GM18502 (cell line): ENCODE measurements at regions not wholly inside any gene's neighbourhood (a gene's known extent, or its start where the extent isn't known, plus 50 kb on each side); places are given as distances from the start of the nearest gene placed in this dataset.

Experiments used
- ATAC-seq: cut with Tn5 transposase; IDR thresholded peaks from one replicate; pipeline ENCODE4 v1.9.1; 2021; ENCODE audit warnings: mild to moderate bottlenecking; ENCODE audit not compliant: unreplicated experiment, poor library complexity

DNA sequence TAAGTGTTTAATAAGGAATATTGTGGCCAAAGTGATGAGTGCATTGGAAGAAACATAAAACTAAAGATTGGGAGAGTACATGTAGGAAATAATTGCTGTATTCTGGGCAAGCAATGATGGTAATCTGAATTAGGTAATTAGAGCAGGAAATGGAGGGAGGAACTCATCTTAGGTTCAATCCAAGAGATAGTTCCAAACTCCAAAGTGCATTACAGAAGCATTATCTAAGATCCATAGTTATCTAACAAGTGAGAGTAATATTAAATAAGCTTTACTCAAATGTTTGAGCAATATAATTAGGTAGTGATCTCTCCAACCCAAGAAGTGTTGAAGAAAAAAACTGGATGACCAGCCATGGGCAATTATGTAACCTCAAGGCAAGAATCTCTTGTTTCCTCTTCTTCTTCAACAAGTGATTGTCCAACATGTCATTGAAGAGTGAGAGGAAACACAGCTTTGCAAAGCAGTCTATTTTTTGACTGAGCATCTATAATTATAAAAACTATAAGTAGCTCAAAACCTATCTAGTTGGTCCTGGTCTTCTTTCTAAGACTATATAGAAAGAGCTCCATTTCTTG lies 181.2 kb upstream of the TNFAIP3 start:
- no peak for ATAC-seq

DNA sequence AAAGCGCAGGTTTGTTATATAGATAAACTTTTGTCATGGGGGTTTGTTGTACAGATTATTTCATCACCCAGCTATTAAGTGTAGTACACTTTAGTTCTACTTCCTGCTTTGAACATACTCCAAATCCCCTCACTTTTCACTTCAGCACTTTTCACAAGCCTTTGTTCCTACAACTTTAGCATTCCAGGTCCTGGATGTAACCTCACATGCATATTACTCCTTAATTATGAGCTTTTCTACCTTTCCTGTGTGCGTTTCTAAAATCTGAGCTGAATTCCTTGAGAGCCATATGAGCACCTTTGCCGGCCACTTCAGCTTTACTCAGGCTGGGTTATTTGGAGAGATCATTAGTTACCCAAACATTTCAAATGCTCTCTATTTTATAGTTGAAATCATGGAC lies 179.2 kb upstream of the TNFAIP3 start:
- ATAC-seq: no peak

DNA sequence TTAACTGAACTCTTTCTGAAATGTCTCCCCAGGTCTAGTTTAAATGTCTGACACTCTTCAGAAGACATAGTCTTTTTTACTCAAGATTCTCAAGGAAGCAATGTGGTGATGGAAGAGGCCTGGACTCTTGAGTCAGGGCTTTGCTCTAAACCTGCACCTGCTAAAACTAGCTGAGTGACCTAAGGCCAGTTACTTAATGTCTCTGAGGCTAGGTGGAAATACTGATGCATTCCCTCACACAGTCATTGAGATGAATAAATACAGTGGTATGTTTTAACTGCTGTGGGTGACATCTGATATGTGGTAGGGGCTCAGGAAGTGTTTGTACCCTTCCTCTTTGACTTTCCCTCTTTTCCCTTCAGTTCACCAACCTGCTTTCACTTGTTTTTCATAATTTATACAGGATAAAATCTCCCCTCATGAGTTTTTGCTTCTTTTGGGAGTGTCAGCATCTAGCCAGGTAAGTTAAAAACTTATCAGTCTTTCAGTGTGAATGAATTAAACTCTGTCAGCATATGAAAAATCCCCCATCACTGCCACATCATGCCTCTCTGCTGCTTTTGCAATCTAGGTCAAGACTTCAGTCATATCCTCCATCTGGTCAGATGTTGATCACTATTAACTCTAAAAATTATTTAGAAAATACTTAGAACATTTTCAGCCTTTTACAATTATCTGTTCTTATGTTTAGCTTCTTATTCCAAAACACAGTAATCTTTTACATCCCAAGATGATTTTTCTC lies 178.7 kb upstream of the TNFAIP3 start:
- no peak for ATAC-seq

DNA sequence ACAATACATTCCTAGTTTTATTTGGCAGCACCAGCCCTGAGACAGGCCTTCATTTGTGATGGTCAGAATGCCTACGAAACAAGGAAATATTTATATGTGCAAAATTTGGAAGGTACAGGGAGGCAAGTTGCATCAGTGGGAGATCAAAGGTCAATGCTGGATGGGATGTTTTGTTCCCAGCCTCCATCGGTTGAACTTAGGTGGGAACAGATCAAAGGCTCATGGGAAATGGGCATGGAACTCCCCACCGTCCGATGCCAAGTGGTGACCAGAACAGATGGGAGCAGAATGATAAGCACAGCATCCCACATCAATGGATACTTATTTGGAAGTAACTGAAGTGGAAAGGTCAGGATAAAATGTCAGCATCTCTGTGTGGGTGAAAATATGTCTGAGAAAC lies 177.7 kb upstream of the TNFAIP3 start:
- ATAC-seq: no peak

DNA sequence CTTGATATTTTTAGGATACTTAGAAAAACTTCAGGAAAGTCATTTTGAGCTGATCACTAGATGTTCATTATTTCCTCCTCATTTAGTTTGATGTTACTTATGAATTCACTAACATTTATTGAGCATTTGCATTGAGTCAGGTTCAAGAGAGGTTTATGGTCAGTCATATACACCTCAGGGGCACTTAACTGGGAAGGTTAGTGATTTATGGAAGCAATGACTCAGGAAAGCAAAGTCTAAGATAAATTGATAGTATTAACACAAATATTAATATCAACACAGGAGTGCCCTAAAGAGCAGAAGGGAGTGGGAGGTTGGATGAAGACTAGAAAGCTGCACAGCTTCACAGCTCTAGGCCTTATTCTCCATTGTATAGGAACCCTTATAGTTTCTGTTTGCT lies 177.0 kb upstream of the TNFAIP3 start:
- no peak for ATAC-seq

DNA sequence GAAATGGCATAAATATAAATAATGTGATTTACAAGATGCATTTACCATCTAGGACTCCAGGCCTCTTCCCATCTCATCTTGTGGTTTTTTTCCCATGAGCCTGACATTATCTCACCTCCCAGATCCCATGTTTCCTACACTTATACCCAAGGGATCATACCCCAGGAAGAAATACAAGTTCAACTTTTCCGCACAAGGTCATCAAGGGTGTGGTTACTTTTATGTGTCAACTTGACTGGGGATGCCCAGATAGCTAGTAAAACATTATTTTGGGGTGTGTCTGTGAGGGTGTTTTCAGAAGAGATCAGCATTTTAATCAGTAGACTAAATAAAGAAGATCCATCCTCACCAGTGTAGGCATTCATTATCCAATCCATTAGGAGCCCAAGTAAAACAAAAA lies 176.3 kb upstream of the TNFAIP3 start:
- no peak for ATAC-seq

DNA sequence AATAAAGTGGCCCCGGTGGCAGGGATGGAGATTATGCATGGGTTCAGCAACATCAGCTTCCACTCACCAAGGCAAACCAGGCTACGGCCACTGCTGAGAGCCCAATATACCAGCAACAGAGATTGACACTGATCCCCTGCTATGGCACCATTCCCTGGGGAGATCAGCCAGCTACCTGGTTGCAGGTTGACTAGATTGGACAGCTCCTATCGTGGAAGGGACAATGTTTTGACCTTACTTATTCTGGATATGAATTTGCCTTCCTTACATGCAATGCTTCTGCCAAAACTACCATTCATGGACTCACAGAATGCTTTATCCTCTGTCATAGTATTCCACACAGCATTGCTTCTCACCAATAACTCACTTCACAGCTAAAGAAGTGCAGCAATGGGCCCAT lies 174.8 kb upstream of the TNFAIP3 start:
- ATAC-seq: no peak

DNA sequence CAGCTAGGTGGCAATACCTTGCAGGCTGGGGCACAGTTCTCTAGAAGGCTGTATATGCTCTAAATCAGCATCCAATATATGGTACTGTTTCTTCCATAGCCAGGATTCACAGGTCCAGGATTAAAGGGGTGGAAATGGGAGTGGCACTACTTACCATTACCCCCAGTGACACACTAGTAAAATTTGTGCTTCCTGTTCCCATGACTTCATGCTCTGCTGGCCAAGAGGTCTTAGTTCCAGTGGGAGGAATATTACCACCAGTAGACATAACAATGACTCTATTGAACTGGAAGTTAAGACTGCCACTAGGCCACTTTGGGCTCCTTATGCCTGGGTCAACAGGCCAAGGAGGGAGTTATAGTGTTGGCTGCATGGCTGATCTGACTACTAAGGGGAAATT lies 174.3 kb upstream of the TNFAIP3 start:
- ATAC-seq: no peak

DNA sequence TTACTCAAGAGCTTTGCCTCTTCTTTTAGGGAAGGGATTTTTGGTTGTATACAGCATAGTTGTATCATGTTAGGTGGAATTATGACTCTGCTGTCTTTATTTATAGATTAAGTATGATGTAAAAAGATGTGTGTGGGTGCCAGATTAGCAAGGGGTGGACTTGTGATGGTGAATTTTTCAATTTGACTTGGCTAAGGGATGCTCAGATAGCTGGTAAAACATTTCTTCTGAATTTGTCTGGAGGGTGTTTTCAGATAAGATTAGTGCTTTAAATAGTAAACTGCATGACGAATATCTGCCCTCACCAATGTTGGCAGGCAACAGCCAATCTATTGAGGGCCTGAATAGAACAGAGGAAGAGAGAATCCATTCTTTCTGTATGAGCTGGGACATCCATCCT lies 173.3 kb upstream of the TNFAIP3 start:
- no peak for ATAC-seq

DNA sequence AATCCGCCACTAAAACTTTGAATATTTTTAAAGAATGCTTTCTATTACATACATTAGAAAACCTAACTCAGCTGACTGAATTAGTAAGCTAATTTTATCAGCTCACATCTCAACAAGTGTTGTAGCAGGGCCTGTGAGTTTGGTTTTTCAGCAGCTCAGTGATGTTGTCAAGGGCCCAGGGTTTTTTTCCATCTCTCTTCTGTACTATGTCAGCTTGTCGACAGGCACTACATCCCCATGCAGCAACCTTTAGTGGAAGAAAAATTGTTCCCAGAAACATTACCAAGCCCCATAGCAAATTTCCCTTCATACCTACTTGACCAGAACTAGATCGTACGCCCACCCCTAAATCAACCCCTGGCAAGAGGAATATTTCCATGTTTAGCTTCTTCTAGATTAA lies 170.3 kb upstream of the TNFAIP3 start:
- no peak for ATAC-seq

DNA sequence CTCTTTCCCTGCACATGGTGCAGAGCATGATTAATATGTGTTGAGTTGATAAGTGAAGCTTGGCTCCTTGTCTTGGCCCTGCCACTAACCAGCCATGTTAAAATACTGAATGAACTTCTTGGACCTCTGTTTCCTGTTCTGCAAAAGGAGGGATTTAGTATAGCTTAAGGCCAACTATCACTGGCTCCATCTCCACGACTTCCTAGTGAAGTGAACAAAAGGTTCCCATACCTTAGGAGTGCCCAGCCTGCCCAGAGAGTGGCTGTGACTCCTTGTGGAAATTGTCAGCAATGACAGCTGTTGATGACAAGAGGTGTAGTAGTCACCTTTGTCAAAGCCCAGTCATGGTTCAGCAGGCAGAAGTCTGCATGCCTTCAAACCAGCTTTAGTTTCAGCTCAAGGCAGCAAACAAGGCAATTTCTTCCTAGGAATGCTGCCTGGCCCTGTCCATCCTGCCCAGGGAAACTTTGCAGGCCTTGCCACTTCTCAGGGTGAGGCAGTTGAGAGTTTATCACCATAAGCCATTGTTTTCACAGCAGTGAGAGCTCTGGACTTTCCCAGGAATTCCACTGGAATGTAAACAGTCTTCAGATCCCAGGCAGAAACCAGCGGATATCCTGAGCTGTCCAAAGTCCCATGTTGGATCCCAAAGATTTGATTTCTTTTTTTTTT lies 169.7 kb upstream of the TNFAIP3 start:
- peak; percentile 61 for ATAC-seq

DNA sequence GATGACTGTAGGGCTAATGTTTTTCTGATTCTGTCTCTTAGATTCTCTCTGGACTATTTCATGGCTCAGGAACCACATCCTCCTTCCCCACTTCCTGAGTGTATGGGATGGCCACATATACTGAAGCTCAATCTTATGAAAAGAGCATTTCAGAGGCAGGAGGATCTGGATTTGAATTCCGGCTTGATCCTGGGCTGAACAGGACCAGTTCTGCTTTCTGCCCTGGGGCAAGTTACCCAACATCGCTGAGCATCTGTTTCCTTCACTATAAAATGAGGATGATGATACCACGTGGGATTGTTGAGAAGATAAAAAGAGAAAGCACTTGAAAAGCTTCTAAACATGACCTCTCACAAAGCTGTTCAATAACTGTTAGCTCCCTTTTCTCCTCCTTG lies 168.4 kb upstream of the TNFAIP3 start:
- ATAC-seq: peak; percentile 12

DNA sequence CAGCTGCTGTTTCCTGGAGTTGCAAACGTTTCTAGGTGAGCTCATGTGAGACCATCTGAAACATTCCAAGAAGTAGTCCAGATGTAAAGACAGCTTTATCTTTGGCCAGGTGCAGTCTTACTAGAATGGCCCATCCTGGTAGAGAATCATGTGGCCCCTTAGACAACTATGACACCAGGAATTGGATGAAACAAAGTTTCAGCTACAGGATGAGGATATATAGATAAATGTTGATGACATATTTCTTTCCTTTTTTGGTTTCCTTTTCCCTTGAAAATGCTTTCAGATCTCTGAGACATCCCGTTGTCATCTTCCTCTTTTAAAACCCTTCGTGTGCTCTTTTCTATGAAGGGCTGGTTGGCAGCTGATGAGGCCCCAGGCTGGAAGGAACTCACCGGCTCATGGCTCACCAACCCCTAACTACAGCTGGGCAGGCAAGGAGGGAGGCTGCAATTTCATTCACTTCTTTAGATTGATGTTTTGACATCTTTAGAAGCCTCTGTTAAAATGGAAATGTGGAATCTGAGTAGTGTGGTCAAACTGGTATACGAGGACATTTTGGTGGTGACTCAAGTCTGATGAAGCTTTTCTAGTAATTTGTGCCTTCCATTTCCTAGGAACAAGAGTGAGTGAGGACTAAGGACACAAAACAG lies 167.9 kb upstream of the TNFAIP3 start:
- ATAC-seq: peak; percentile 37

DNA sequence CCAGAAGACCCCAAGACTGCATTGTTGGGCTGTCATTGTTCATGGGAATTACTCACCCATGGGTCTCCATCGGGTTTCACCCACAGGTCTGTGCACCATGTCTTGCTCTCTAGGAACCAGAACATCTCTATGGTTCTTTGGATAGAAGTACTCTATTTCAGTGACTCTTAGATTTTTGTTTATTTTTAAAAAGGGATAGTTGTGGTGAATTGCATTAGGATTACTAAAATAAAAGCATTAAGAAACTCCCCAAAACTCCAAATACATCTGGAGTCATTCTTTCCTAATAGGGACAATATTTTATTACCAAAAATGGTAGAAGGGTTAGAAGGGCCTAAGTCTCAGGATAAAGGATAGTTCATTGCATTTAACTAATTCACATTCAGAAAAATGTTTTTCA lies 166.9 kb upstream of the TNFAIP3 start:
- no peak for ATAC-seq

DNA sequence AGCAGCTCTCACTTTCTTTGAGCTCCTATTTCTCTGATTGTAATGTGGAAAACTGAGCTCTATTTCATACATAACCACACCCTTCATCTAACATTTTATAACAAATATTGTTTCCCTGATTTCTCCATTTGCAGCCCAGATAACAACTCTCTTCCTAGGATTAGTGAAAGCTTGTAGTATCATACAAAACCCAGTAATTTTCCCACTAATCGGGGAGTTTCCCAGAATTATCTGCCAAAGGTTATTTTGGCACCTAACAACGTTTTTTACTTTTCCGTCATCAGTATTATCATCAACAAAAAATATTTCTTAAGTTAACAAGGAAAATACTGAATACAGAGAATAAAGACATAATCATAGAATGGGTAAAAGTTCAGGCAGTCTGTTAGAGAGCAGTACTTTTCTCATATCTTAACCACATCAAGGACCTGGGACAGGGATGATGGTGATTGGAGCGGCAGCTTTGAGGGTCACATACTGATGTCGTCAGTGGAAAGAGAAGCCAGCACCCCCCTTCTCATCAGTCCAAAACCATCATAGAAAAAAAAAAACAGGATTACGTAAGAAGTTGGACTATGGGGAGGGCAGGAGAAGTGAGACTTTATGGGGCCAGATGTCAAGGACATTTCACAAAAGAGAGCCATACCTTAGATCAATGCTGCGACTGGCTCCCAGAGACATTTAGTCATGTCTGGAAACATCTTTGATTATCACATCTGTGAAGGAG lies 166.1 kb upstream of the TNFAIP3 start:
- no peak for ATAC-seq

DNA sequence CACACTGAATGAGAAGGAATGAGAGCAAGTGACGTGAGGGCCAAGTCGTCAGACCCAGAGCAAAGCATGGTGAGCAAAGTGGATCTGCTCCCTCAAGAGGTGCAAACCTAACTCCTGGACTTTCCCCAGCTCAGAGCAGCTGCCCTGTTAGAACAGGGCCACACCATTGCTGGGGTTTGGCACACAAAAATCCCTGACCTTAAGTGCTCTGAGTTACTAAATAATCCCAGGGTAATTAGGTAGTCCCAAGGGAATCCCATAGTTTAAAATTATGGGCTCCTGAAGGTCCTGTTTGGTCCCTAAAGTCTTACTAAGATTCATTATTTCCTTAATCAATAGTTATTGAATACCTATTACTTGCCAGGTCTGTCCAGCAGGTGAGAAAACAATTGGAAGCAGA lies 165.1 kb upstream of the TNFAIP3 start:
- ATAC-seq: no peak

DNA sequence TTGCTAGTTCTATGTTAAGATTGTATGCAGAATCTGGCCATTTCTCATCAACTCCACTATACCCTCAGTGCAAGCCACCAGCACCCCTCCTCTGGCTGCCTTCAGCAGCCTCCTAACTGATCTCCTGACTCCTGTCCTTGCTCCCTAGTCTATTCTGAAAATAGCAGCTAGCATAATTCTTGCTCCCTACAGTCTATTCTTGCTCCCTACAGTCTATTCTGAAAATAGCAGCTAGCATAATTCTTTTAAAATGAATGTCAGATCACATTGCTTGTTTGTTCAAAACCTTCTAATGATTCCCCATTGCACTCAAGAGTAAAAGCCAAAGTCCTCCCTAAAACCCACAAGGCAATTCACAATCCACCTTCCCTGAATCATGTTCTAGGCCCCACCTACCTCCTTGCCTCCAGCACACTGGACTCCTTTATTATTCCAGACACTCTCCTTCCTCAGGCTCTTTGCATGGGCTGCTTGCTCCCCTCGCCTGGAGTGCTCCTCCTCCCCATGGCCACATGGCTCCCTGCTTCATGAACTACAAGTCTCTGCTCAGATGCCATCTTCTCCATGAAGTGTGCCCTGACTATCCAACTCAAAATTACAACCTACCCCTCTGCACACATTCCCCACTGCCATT lies 164.2 kb upstream of the TNFAIP3 start:
- ATAC-seq: no peak

DNA sequence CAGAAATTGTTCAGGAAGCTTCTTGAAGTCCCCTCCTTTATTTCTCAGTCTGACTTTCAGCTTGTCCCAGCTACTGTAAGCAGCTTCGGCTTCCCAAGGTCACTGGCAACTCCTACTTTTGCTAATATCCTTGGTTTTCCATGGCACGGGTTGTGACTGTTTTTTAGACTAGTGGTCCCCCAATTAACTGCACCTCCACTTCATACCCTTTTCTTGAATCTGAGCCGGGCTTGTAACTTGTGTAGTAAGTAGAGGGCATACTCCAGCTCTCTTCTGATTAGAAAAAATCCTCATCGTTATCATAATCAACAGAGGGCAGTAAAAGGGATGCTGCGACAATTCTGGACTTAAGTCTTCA lies 162.3 kb upstream of the TNFAIP3 start:
- no peak for ATAC-seq

DNA sequence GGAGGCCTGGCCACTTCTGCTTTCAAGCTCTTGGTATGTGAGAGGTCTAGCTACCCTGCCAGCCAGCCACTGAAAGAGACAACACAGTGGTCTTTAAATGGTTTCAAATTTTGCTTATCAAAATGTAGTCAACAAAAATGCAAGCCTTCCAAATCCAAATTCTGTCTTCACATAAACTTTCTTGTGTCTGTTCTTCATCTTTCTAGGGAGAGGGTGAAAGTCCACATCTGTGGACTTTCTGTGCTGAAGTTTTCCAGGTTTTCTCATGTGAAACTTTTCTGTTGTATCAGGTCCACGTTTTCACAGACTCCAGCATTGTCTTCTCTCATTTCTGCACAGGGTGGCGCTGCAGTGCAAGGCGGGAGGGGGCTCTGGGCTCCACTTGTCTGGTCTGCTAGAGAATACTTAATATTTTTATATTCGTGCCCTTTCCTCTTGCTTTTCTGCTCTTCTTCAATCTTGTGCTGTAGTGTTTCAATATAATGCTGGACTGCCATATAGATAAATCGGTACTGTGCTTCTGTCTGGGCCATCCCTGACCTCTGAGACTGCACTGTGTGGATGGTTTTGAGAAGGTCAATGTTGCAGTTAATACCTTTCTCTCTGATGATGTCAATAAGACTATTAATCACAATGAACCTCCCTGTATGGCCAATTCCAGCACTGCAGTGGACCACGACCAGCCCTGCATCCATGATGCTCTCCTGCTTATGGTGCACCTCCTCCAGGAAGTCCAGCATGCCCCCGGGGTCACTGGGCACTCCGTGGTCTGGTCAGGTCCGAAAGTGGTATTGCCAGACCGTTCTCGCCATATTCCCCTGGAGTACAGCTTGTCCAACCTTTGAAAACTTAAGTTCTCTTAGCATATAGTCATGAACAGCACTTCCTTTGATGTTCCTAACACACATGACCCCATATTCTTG lies 161.6 kb upstream of the TNFAIP3 start:
- peak; percentile 43 for ATAC-seq
